GM04503 (cell line): ENCODE measurements at regions not wholly inside any gene's neighbourhood (a gene's known extent, or its start where the extent isn't known, plus 50 kb on each side); places are given as distances from the start of the nearest gene placed in this dataset.

Experiments
- DNase-seq: peaks from one replicate; pipeline ENCODE4 v3.0.0-alpha.2; 2012; ENCODE audit warnings: low read depth

GRCh38 chr16:74094962-74095361, 201.7 kb upstream of the PSMD7 start:
- DNase-seq: no peak

DNA sequence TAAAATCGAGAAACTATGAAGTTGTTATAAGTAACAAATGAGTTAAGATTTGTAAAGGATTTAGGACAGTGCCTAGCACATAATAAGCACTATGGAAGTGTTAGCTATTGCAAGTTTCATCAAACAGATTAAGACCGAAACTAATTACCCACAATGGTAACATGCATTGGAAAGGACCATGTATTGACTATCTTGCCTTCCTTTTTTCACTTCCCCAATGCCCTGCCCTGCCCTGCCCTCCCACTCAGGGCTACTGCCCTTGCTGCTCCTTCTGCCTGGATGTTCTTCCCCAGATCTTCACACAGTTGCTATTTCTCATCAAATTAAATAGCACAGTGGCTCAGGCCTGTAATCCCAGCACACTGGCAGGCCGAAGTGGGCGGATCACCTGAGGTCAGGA, 202.1 kb upstream of the PSMD7 start:
- DNase-seq: no peak

DNA sequence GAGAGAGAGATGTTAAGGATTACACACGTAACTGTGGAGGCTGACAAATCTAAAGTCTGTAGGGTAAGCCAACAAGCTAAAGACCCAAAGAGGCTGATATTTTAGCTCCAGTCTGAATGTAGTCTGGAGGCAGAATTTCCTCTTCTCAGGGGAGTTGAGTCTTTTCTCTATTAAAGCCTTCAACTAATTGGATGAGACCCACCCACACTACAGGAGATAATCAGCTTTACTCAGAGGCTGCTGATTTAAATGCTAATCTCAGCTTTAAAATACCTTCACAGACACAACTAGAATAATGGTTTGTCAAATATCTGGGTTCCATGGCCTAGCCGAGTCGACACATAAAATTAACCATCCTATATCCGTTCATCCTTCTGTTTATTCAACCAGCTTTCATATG, 204.3 kb upstream of the PSMD7 start:
- DNase-seq: no peak

GRCh38 chr16:74090871-74091270, 205.7 kb upstream of the PSMD7 start:
- DNase-seq: no peak

- no peak for DNase-seq
These were observed 213.1 kb upstream of the PSMD7 start for GRCh38 chr16:74083541-74083940.

DNA sequence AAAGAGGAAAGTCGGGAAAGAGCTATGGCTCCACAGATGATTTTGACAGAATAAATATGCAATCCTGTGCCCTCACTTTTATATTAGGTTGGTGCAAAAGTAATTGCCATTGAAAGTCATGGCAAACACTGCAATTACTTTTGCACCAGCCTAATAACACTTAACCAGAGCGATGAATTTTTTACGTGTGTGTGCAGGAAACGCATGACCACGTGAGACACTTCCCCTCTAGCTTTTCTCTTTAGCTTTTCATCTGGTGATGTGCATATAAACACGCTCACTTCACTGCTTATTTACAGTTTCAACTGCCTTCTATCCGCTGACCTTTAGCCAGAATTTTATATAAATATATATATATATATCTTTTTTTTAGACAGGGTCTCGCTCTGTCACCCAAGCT, 216.3 kb upstream of the PSMD7 start:
- DNase-seq: no peak

- DNase-seq: no peak
These were observed 217.4 kb upstream of the PSMD7 start for GRCh38 chr16:74079232-74079586.

- no peak for DNase-seq
These were observed 217.9 kb upstream of the PSMD7 start for GRCh38 chr16:74078511-74079231.

- DNase-seq: no peak
These were observed 220.0 kb upstream of the PSMD7 start for GRCh38 chr16:74076568-74076967.

- no peak for DNase-seq
These were observed 221.2 kb upstream of the PSMD7 start for GRCh38 chr16:74075393-74075792.

- no peak for DNase-seq
These were observed 223.2 kb upstream of the PSMD7 start for GRCh38 chr16:74073456-74073855.

GRCh38 chr16:74071996-74072535, 224.5 kb upstream of the PSMD7 start:
- no peak for DNase-seq

DNA sequence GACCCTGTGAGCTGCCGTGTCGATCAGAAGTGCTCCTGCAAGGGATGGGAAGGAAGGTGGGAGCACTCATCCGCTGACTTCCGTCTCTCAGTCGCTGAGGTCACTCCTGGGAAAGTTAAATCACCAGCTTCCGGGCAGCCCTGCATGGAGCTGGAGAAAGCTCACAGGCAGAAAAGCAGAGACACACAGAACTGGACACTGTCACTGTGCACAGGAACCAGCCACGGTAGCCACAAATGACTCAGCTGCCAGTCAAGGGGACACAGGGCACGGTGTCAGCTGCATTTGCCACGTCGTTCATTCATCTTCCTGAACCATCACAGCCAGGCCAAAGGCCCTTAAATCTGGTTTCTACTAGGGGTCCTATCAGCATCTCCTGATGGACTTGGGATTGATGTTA, 226.4 kb upstream of the PSMD7 start:
- no peak for DNase-seq

GRCh38 chr16:74064120-74064735, 232.4 kb upstream of the PSMD7 start:
- DNase-seq: no peak

DNA sequence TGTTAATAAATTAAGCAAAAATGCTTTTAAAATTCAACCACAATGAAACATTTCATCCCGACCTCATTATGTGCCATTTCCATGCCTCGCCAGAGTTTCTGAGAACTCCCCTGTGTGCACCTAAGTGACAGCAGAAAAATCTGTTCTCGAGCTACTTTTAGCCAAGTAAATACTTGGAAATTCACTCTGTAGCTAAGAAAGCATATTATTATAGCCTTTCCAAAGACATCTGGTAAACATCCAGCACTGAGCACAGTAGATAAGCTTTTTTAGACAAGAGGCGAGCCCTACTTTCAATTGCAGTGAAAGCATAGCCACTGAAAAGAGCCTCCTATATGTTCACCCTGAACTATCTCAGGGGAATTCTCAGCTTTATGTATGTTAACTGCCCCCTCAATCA, 242.8 kb upstream of the PSMD7 start:
- no peak for DNase-seq

DNA sequence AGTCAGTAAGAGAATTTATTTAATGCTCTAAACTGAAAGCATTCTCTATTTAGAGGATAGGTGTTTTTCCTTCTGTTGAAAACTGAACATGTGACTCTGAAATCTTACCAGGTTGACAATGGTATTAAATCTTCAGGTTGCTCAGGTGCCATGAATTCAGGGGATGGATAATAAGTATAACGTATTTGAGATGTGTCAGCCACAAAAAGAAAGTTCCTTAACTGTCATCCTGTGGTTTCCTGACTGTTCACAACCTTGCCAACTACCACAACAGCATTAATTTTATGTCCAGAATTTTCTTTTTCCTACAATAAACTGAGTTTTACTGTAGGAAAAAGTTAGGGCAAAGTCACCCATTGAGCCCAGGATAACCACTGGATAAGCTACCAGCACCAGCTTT, 243.3 kb upstream of the PSMD7 start:
- no peak for DNase-seq

DNA sequence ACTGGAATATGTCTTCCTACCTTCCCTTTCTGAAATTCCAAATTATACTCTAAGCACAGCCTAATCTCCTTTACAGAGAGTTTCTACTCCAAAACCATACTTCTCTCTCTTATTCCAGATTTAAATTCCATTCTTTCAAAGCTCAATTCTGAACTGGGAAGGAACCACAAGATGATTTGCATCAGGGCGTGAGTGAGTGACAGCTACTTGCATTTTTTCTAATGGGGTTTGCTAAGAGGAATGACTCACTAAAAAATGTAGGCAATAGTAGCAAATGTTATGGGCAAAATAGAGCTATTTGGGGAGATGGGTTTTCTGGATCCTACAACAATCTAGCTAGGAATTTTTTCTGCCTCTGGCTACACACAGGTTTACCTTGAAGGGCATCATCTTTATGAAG, 244.6 kb upstream of the PSMD7 start:
- DNase-seq: no peak

GRCh38 chr16:74049027-74049426, 247.6 kb upstream of the PSMD7 start:
- DNase-seq: no peak

- no peak for DNase-seq
These were observed 250.1 kb upstream of the PSMD7 start for GRCh38 chr16:74046524-74046923.

DNA sequence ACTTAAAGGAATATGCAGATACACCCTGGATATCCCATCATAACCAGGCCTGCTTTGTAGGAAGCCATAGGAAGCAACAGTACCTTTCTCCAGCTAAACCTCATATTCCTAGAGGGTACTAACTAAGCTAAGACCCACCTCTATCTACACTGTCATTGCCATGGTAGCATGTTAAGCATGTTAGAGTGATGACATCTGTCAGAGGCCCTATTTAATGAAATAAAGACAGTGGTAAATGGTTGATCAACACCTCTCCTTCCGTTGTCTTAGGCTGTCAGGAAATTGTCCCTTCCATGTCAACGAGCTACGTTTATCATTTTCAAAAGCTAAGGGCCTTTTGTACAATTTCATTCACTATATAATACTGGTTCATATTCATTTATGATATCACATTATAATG, 251.1 kb upstream of the PSMD7 start:
- DNase-seq: no peak

GRCh38 chr16:74035816-74036215, 260.8 kb upstream of the PSMD7 start:
- DNase-seq: no peak

DNA sequence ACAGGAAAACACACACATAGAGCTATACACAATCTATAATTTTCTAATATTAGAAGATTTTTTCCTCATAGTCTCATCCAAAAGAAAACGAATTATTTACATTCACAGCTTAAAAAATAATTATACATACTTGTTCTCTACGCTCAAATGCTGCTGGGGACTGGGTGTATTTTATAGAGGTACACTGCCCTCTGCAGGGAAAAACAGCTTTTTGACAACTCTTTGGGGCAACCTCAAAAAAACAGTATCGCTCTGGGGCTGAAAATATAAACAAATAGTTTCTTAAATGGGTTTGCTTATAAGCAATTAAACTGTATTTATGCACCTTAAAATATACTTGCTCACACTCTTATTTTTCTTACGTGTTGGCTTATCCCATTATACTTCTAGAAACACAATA, 261.8 kb upstream of the PSMD7 start:
- DNase-seq: no peak

DNA sequence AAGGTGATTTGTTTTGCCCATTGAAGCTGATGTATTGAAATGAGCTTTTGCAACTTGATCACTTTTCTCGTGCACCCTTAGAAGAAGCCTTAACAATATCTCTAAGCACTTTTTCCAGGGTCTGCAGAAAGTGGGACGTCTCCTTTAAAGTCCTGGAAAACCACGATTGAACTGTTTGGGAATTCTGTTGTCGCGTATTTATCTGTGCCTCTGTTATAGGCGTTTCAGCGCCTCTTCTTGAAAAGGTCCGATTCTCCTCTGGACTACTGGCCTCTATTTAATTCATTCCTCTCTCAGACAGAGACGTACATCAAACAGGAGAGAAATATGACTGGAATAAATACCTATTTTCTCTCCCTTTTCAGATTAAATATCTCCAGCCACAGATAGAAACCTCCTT, 262.4 kb upstream of the PSMD7 start:
- DNase-seq: no peak

DNA sequence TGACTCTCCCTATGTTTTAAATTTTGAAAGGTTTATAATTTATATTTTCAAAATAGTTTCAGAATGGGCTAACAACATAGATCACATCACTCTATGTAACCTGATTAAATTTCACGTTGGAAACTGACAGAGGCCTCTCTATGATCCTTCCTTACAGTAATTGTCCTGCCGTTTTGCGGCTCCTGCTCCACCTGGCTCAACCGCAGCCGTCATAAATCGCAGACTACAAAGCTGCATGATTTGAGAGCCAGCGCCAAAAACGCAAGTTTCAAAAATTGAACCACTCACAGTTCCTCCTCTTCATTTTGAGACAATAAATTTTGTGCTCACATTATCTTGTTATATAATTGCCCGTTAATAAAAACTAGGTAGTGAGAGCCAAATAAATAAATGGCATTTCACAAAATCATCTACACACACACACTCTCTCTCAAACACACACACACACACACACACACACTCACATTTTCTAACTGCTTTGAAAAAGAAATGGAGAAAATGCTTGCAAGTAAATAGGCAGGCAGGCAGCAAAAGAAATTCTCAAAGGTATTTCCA, 263.1 kb upstream of the PSMD7 start:
- DNase-seq: no peak
